Thyroid gland (tissue), 4 donors: ENCODE measurements at regions not wholly inside any gene's neighbourhood (a gene's known extent, or its start where the extent isn't known, plus 50 kb on each side); places are given as distances from the start of the nearest gene placed in this dataset.

Experiments
- DNase-seq, 2 donors: peaks; one replicate each; pipeline ENCODE4 v3.0.0-alpha.2; 2019
- H3K27ac ChIP-seq, 3 donors: fragments of 200-600 bp; sonication (generic); 1 replicate in 2 of 3; 2 replicates in 1 of 3; pipeline ENCODE4 v1.5.1; 2016 to 2019; ENCODE audit warnings: mild to moderate bottlenecking in 1 of 3, moderate library complexity in 1 of 3
- H3K27me3 ChIP-seq: fragments of 200-600 bp; sonication (generic); one replicate; pipeline ENCODE4 v1.5.1; 2019
- H3K36me3 ChIP-seq, 2 donors: fragments of 200-600 bp; sonication (generic); one replicate each; pipeline ENCODE4 v1.5.1; 2016 to 2019
- H3K4me1 ChIP-seq, 2 donors: fragments of 200-600 bp; sonication (generic); one replicate each; pipeline ENCODE4 v1.5.1; 2017 to 2019
- H3K4me3 ChIP-seq, 3 donors: fragments of 200-600 bp; sonication (generic); replicated peaks in 1 of 3; 1 replicate in 2 of 3; 2 replicates in 1 of 3; pipeline ENCODE4 v1.5.1; 2016; ENCODE audit warnings: mild to moderate bottlenecking in 1 of 3
- H3K9me3 ChIP-seq: fragments of 200-600 bp; sonication (generic); one replicate; pipeline ENCODE4 v1.5.1; 2017
- CTCF ChIP-seq, 6 experiments: fragments of 200-600 bp in 3 of 6; fragments of 450-650 bp in 3 of 6; sonication (generic) in 3 of 6; IDR thresholded peaks; one replicate each; pipeline ENCODE4 v1.5.1; 2016 to 2019; ENCODE audit warnings: antibody characterized with exemption in 6 of 6, mild to moderate bottlenecking in 2 of 6, inconsistent platforms in 1 of 6, moderate library complexity in 1 of 6
- POLR2A ChIP-seq, 2 donors: fragments of 450-650 bp; IDR thresholded peaks; one replicate each; pipeline ENCODE4 v1.6.1; 2017; ENCODE audit warnings: antibody characterized with exemption in 2 of 2, mild to moderate bottlenecking in 2 of 2, moderate library complexity in 1 of 2
- WGBS, 2 donors: methylation state at CpG; one replicate each; pipeline ENCODE4 v1.1.5; 2017; 5-methylcytosine and 5-hydroxymethylcytosine counted together
- intact Hi-C: fragments of 100-400 bp; cut with DNase I; formaldehyde crosslinking; loops from one replicate; pipeline ENCODE4 v1.15.1; 2023

- H3K27ac ChIP-seq, result no peak overlapping the region
- H3K36me3 ChIP-seq, result no peaks in the 10 kb centered on the region
- H3K4me1 ChIP-seq, result no peaks in the 10 kb centered on the region
- no peaks in the 10 kb centered on the region for H3K27me3 ChIP-seq
- H3K4me3 ChIP-seq, result no peak overlapping the region
- TF ChIP-seq POLR2A (IDR thresholded peaks at IDR 0.05) (no peak), CTCF (IDR thresholded peaks at IDR 0.05) (no peak)
- DNase-seq, result no peak
- intact Hi-C loops, result no loop called here
- no peaks in the 10 kb centered on the region for H3K9me3 ChIP-seq
- 91 to 93% methylated on average over 10 of the region's 10 CpGs for WGBS, 2 donors
These were observed 214.9 kb upstream of the CST7 start for GRCh38 chr20:24734139-24734538.

- Histone ChIP-seq H3K36me3 (no peaks in the 10 kb centered on the region), H3K4me3 (no peak overlapping the region), H3K9me3 (no peaks in the 10 kb centered on the region), H3K27ac (no peak overlapping the region), H3K4me1 (peaks cover 3 to 8% of the 10 kb centered on the region in 2 donors), H3K27me3 (no peaks in the 10 kb centered on the region)
- 65 to 76% methylated on average over 7 of the region's 7 CpGs for WGBS, 2 donors
- no peak for TF ChIP-seq POLR2A (IDR thresholded peaks at IDR 0.05)
- no peak for TF ChIP-seq CTCF (IDR thresholded peaks at IDR 0.05)
- no peak for DNase-seq
- intact Hi-C loops, result no loop called here
These were observed 213.8 kb upstream of the CST7 start for GRCh38 chr20:24735263-24735662.

GRCh38 chr20:24736131-24736843 is 212.8 kb upstream of the CST7 start:
- no peak overlapping the region for H3K27ac ChIP-seq
- no peak for TF ChIP-seq POLR2A (IDR thresholded peaks at IDR 0.05)
- no peak for TF ChIP-seq CTCF (IDR thresholded peaks at IDR 0.05)
- peaks cover 7 to 12% of the 10 kb centered on the region in 2 donors for H3K4me1 ChIP-seq
- no peak overlapping the region for H3K4me3 ChIP-seq
- DNase-seq, result no peak
- WGBS, 2 donors, result 61 to 66% methylated on average over 10 of the region's 10 CpGs
- no peaks in the 10 kb centered on the region for H3K9me3 ChIP-seq
- H3K27me3 ChIP-seq, result no peaks in the 10 kb centered on the region
- H3K36me3 ChIP-seq, result no peaks in the 10 kb centered on the region
- intact Hi-C loops, result no loop called here

GRCh38 chr20:24736844-24737211 is 212.2 kb upstream of the CST7 start:
- H3K27ac ChIP-seq, result no peak overlapping the region
- H3K4me3 ChIP-seq, result no peak overlapping the region
- H3K4me1 ChIP-seq, result peaks cover 7 to 12% of the 10 kb centered on the region in 2 donors
- no peak for TF ChIP-seq CTCF (IDR thresholded peaks at IDR 0.05)
- TF ChIP-seq POLR2A (IDR thresholded peaks at IDR 0.05), result no peak
- DNase-seq, result no peak
- H3K9me3 ChIP-seq, result no peaks in the 10 kb centered on the region
- H3K36me3 ChIP-seq, result no peaks in the 10 kb centered on the region
- 89 to 94% methylated on average over 4 to 5 of the region's 5 CpGs for whole genome bisulfite sequencing, 2 donors
- intact Hi-C loops, result no loop called here
- no peaks in the 10 kb centered on the region for H3K27me3 ChIP-seq

- H3K27me3 ChIP-seq, result no peaks in the 10 kb centered on the region
- no peaks in the 10 kb centered on the region for H3K9me3 ChIP-seq
- TF ChIP-seq POLR2A (IDR thresholded peaks at IDR 0.05) (no peak), CTCF (IDR thresholded peaks at IDR 0.05) (no peak)
- no peak overlapping the region for H3K4me3 ChIP-seq
- peaks cover 11 to 12% of the 10 kb centered on the region in 2 donors for H3K4me1 ChIP-seq
- intact Hi-C loops, result no loop called here
- 92 to 98% methylated on average over 8 to 10 of the region's 10 CpGs for WGBS, 2 donors
- H3K27ac ChIP-seq, result no peak overlapping the region
- H3K36me3 ChIP-seq, result no peaks in the 10 kb centered on the region
- no peak for DNase-seq
These were observed 211.7 kb upstream of the CST7 start for GRCh38 chr20:24737212-24737850.
